HG02610 (cell line): ENCODE measurements at regions not wholly inside any gene's neighbourhood (a gene's known extent, or its start where the extent isn't known, plus 50 kb on each side); places are given as distances from the start of the nearest gene placed in this dataset.
A peak's percentile ranks its signal among the peaks of the same experiment; 100 is the strongest.
"Not testable (repeated sequence)": the region's sequence is repeated elsewhere in the genome, so short reads cannot be mapped to it uniquely, and the experiment has no call there.

Source experiments
- ATAC-seq: cut with Tn5 transposase; IDR thresholded peaks from one replicate; pipeline ENCODE4 v1.9.1; 2021; ENCODE audit warnings: mild to moderate bottlenecking, moderate library complexity; ENCODE audit not compliant: unreplicated experiment

DNA sequence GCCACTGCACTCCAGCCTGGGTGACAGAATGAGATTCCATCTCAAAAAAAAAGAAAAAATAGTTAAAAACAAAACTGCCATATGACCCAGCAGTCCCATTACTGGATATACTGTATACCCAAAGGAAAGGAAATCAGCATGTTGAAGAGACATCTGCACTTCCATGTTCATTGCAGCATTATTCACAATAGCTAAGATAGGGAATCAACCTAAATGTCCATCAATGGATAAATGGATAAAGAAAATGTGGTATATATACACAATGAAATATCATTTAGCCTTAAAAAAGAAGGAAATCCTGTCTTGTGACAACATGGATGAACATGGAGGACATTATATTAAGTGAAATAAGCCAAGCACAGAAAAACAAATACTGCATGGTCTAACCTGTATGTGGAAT, 160.7 kb downstream of the DUSP6 start:
- ATAC-seq: not testable (repeated sequence)

DNA sequence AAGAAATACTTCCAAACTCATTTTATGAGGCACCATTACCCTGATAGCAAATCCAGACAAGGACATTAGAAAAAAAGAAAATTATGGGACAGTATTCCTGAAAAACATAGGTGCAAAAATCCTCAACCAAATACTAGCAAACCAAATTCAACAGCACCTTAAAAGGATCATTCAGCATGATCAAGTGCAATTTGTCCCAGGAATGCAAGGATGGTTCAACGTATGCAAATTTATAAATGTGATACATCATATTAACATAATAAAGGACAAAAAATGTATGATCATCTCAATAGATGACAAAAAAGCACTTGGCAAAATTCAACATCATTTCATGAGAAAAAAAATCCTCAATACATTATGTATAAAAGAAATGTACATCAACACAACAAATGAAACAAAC, 162.9 kb downstream of the DUSP6 start:
- ATAC-seq: no peak

DNA sequence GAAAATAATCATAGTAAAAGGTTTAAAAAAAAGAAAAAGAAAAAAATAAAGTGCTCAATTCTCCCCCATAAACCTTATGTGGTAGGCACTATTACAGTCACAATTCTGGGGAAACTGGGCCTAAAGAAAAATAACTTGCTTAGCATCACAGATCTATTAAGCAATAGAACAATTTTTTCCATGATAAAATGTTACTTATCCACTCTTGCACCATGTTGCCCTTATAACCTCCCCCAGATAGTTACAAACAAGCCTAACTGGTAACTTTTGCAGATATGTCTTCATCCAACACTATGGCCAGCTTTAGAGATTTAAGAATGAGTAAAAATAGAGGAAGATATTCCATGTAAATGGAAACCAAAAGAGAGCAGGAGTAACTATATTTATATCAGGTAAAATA, 164.8 kb downstream of the DUSP6 start:
- no peak for ATAC-seq

DNA sequence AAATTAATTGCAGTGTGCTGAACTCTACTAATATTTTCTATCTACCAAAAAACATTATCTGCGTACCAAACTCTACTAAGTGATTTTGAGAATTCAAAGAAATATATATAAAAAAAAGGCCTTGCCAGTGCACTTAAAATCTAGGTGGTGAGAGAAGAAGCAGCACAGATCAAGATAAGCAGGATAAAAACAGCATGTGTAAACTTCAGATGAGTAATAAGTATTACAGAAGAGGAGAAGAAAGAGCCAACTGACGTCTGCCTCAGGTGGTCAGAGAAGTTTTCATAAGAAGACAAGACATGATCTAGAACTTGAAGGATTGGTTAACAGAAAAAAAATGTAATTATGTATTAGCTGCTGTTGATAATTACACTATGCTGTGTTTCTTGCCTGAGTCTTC, 166.4 kb downstream of the DUSP6 start:
- ATAC-seq: no peak

DNA sequence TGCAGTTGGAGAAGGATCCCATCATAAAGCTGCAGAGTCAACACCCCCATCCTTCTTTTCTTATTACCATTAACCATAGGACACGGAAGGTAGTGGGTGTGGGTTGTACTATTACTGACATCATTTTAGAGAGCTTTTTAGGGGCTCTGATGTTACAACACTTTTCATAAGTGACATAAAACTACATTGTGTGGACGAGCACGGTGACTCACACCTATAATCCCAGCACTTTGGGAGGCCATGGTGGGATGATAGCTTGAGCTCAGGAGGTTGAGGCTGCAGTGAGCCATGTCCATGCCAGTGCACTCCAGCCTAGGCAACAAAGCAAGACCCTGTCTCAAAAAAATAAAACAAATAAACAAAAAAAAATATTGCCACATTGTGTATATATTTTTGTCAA, 167.1 kb downstream of the DUSP6 start:
- no peak for ATAC-seq

DNA sequence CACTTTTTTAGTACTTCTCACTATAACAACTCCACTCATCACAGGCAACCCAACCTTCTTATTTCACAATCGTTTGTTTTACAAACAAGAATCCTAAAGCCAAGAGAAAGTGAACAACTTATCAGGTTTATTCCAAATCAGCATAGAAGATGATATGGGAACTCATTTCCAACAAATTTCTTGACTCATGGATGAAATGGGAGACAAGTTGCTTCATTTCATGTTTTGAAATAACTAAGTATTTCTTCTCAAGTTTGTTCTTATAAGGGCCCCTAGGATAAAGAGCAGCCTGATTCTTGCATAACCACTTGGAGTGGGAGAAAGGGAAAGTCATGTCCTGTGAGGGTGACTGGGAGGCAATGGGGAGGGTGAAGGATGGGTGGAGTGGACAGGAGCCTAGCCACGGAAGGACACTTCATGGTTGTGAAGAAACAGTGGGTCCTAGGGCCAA, 168.3 kb downstream of the DUSP6 start:
- no peak for ATAC-seq

DNA sequence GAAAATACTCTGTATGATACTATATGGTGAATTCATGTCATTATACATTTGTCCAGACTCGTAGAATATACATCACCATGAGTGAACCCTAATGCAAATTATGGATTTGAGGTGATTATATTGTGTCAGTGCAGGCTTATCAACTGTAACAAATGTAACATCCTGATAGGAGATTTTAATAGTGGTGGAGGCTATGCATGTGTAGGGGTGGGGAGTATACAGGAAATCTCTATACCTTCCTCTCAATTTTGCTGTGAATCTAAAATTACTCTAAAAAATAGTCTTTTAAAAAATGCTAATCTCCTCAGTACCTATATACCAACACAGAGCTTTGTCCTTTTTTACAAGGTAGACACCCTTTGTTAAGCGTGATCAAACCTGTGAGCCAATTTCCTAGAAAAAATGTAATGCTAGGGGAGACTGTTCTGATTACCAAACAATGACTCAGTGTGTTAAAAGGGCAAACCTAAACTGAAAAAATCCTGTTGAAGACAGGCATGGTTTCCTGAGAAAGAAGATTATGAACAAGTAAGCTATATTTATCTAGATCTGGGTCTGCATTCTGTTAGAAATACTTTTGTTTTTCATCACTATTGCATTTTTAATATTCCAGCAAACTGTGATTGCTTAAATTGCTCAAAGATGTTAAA, 170.9 kb downstream of the DUSP6 start:
- ATAC-seq: no peak

DNA sequence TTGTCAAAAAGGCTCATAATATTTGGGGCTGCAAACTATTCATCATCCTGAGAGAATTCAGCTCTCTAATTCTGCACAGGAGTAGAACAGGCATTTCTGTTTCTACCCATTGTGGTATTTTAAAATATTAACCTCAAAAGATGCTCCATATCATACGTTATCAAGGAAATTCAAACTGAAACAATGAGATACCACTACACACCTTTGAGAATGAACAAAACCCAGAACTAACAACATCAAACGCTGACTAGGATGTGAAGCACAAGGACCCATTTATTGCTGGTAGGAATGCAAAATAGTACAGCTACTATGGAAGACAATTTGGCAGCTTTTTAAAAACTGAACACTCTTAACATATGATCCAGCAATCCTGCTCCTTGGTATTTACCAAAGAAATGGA, 171.8 kb downstream of the DUSP6 start:
- ATAC-seq: no peak

DNA sequence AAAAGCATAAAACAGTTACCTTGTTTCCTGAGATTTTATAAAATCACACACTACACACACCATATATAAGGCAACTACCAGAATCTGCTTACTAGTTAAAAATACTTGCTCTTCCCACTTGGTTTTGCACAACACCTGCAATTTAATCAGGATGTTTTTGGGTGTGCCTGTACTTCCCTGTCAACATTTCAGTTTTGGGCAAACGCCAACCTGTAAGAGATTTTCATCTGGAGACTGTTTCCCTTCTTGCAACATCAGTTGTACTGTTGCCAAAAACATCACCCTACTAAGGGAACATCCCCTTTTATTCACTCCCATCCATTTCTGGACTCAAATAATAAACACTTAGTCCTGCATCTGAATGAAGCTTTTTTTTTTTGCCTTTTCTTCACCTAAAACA, 172.3 kb downstream of the DUSP6 start:
- ATAC-seq: no peak

DNA sequence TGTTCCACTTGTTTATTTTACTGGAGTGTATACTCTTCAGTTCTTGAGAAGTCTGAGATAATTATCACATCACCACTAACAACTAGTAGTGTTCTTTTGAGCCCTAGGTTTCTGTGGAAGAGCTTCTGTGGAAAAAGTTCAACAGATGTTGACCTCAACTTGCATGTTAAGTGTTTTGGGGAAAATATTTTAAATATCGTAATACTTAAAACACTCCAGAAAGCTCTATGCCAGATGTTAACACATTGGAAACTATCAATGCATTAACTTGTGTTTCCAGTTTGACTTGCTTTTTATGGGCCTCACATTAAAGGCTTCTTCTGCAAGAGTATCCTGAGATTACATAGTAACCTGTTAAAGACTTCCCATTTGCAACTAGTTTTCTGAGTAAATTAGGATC, 173.1 kb downstream of the DUSP6 start:
- no peak for ATAC-seq

DNA sequence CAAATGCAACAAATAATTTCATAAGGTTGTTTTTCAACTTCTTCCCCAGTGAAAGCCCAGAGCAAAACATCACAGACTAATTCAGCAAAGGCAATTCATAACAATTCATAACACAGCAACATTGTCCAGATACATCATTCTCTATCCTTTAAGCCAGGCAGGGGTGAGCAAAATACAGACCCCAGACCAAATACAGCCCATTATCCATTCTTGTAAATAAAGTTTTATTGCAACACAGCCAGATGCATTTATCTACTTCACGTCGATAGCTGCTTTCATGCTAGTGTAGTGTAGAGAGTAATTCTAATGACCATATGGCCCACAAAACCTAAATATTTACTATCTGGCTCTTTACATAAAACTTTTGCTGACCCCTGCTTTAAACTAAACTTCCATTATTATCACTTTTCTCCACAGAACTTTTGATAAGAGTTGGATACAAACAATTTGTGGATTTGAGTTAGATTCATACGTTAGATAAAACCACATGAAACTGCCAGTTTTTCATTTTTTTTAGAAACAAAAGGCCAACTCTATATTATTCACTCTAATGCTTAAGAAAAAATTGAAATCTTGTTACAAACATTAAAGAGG, 174.4 kb downstream of the DUSP6 start:
- ATAC-seq: no peak

DNA sequence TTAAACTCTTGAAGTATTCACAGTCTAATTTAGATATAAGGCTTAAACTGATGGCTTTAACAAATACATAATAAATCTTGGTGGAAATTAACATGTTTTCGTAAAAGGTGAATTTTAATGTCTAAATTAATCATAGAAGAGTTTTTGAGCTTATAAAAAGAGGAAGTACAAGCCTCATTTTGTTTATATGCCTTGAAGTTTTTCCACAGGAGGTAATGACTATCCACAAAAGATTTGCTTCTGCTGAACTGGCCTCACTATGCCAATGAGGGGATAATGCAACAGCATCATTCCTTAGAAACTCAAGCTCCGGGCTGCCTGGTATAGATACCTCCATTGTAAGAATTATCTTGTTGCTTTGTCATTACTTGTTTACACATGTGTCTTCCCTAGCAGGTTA, 175.6 kb downstream of the DUSP6 start:
- no peak for ATAC-seq

DNA sequence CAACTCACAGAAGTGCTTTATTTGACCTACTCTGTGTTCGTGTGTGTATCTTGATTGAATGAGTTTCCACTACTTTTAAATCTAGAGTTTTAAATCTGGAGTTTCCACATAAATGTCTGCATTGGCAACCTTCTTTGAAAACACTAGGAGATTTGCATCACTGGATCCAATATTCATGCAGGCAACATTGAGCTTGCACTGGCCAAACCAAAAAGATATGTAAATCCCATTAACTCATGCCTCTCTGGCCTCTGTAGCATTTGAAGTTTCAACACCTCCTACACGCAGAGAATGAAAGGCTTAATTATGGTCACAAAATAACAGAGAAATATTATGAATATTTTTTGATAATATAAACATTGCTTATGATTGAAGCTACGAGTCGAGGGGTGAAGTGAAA, 178.6 kb downstream of the DUSP6 start:
- no peak for ATAC-seq

DNA sequence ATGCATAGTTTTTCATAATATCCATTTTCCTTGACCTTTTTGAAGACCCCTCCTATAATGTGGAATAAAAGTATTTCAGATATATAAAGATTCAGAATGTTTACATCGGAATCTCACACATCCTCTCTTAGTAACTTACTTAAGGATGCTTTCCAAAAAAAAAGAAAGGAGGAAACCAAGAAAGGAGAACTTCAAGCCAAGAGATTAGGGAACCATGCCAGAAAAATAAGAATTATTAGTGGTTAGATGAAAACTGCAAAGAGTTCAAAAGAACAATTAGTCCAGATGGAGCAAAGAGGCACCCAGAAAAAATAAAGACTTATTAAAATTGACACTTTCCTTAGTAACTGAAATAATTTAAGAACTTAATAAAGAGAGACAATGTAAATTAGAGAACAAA, 179.2 kb downstream of the DUSP6 start:
- no peak for ATAC-seq

DNA sequence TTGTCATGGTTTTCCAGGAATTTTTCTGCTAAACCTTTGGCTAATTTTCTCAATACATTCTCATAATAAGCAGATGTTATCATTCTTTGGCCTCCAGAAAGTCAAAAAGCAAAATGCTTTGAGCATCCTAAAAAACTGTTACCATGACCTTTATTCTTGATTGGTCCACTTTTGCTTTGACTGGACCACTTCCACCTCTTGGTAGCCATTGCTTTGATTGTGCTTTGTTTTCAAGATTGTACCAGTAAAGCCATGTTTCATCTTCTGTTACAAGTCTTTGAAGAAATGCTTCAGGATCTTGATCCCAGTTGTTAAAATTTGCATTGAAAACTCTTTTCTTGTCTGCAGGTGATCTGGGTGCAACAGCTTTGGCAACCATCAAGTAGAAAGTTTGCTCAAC, 180.1 kb downstream of the DUSP6 start:
- no peak for ATAC-seq

DNA sequence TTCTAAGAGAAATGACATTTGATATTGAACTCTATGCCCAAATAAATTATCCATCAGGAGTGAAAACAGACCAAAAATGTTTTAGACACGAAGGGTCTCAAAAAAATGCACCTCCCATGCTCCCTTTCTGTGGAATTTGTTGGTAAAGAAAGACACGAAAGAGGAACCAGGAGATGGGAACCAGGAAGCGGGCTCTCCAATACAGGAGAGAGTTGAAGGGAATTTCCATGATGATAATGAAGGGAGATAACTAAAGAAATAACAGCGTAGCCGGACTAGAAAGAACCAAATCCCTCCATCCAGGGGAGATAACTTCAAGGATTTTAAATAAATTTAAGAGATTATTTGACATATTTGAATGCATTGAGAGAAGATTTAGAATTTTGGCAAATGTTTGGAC, 183.0 kb downstream of the DUSP6 start:
- no peak for ATAC-seq

DNA sequence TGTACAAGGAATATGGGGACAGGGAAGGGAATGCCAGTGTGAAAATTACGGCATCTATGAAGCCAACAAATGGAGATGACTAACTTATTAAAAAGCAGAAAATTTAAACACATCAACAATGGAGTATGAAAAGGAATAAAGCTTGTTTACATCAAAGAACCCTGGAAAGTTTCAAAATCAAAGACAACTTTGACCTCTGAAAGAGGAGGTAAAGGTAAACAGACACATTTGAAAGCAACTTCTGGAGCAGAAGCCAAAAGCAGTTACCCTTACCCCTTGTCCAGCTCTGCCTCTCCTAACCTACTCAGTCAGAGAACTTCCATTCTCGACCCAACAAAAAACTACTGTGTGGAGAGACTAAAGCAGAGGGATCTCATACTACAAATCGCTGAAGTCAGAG, 184.3 kb downstream of the DUSP6 start:
- ATAC-seq: no peak

DNA sequence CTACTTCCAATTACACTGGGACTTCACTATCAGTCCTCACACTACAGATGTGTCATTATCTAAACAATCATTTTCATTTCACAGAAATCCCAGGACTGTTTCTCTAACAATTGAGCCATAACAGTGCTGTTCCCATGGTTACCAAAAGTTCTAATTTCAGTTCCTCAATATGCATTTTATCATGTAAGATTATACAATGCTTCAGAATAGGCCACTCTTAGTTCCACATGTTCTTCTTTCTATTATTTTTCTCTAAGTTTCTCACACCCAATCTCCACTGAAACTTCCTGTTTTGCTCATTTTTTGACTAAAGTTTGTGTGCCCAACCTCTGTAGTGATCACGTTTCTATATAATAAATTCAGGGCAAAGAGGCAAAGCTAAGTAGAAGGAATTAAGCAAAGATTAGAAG, 185.8 kb downstream of the DUSP6 start:
- peak; percentile 65 for ATAC-seq

DNA sequence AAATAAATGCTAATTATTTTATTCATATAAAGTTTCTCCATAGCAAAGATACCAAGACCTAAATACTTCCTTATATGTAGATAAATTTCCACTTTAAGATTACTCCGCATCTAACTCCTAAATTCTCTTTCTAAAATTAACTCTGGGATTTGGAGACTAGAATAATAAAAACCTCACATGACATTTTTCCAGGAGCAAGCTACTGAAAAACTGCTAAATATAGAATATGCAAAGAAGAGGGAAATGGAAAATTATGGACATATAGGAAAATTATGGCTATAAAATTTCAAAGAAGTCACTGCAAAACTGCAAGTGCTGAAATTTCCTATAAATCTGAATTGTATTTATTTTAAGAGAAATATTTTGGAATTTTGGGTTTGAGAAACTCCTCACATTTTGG, 186.2 kb downstream of the DUSP6 start:
- ATAC-seq: no peak

DNA sequence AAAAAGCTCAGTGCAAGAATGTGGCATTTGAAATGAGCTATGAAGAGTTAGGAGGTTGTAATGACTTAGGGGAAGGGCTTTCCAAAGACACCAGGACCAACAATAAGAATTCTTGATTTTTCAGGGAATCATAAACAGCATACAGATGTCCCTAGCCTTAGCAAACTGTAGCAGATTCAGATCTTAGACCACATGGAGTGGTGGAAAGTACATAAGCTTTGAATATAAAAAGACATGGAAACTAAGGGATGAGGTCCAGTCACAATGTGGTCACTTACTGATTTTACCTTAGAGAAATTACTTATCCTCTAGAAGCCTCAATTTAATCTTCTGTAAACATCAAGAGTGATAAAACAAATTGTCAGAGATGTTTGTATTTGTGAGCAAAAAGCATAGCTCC, 186.6 kb downstream of the DUSP6 start:
- ATAC-seq: no peak

DNA sequence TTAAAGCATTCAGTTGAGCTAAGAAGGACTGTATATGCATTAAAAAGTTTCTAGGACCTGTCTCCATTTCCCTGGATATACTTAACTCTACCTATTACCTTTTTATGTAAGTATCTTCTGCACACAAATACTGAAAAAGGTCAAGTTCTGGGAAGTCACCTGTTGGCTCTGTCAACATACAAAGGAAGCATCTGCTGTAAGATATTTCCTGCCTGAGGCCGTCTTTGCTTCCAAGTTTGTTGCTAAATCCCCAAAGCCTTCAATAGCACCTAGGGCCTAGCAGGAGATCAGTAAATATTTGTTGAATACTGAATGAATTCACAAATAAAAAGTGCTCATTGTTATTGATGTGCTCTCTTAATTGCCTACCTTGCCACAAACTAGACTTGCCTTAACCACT, 188.4 kb downstream of the DUSP6 start:
- no peak for ATAC-seq

DNA sequence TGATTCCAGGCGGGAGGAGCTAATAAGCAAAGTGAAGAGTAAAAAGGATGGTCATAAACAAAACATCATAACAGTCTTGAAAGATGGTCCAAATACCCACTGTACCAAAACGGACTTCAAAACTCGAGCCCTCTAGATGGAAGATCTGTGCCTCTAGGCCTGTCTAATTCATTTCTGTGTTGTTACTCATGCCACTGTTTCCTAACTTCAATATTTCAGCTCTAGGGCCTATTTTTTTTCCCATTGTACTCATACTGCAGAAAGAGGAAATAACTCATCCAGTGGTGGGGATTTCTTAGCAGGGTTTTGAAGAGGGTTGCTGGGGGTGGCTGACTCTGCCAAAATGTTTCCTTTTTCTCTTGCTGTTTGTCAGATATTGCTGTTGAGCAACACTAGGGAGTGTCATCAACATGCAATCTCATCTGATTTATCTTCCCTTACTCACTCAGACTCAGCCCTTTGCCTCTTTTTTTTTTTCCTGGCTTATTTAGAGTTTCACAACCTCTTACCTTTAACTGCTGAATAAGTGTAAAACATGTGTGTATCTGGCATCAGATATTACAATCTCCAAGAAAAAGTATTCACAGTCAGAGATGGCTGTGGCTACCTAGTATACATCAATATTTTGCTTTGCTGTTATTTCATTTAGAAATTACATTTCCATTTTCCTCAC, 189.6 kb downstream of the DUSP6 start:
- peak; percentile 71 for ATAC-seq

DNA sequence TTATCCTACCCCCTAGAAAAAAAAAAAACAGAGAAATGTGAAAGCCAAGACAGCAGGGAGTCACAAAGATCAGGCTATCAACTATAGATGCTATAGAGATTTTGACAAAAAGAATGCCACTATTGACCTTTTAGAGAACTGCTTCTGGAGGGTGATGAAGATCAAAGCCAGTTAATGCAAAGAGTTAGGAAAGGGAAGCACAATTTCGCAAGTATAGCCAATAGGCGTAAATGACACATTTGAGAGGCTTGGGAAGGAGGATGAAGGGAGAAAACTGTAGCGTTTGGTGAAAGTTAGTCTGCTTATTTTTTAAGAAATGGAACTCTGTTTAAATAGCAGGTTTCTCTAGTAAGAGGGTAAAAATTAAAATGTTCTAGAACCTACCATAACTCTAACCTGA, 190.7 kb downstream of the DUSP6 start:
- ATAC-seq: no peak
